NCI-H1092 treated with DMSO at 0.1 percent for 48 hours (cell line): ENCODE measurements at regions not wholly inside any gene's neighbourhood (a gene's known extent, or its start where the extent isn't known, plus 50 kb on each side); places are given as distances from the start of the nearest gene placed in this dataset.
"Not testable (repeated sequence)": the region's sequence is repeated elsewhere in the genome, so short reads cannot be mapped to it uniquely, and the experiment has no call there.

ENCODE experiments used
- DNase-seq: peaks from one replicate; lab custom pipeline; 2025; lab: John Stamatoyannopoulos, UW

- no peak for DNase-seq
Observed at GRCh38 chr2:123359636-123360035, 665.5 kb upstream of the CNTNAP5 start.

- no peak for DNase-seq
Observed at GRCh38 chr2:123362671-123363440, 662.2 kb upstream of the CNTNAP5 start.

- DNase-seq = no peak
Observed at GRCh38 chr2:123363826-123364225, 661.3 kb upstream of the CNTNAP5 start.

- no peak for DNase-seq
Observed at GRCh38 chr2:123364243-123364896, 660.7 kb upstream of the CNTNAP5 start.

- no peak for DNase-seq
Observed at GRCh38 chr2:123366239-123366837, 658.7 kb upstream of the CNTNAP5 start.

- DNase-seq = no peak
Observed at GRCh38 chr2:123370186-123370585, 654.9 kb upstream of the CNTNAP5 start.

GRCh38 chr2:123371535-123371934, 653.6 kb upstream of the CNTNAP5 start:
- DNase-seq = no peak

- DNase-seq = no peak
Observed at GRCh38 chr2:123380370-123380935, 644.6 kb upstream of the CNTNAP5 start.

GRCh38 chr2:123415678-123416077, 609.4 kb upstream of the CNTNAP5 start:
- no peak for DNase-seq

GRCh38 chr2:123419976-123420375, 605.1 kb upstream of the CNTNAP5 start:
- DNase-seq = no peak

GRCh38 chr2:123434546-123435395, 590.3 kb upstream of the CNTNAP5 start:
- no peak for DNase-seq

- no peak for DNase-seq
Observed at GRCh38 chr2:123438251-123438650, 586.8 kb upstream of the CNTNAP5 start.

- DNase-seq = no peak
Observed at GRCh38 chr2:123438675-123439074, 586.4 kb upstream of the CNTNAP5 start.

- DNase-seq = no peak
Observed at GRCh38 chr2:123448801-123449200, 576.3 kb upstream of the CNTNAP5 start.

GRCh38 chr2:123451542-123451941, 573.5 kb upstream of the CNTNAP5 start:
- no peak for DNase-seq

GRCh38 chr2:123453046-123453700, 571.9 kb upstream of the CNTNAP5 start:
- no peak for DNase-seq

- DNase-seq = no peak
Observed at GRCh38 chr2:123453772-123454171, 571.3 kb upstream of the CNTNAP5 start.

- not testable (repeated sequence) for DNase-seq
Observed at GRCh38 chr2:123455234-123455633, 569.9 kb upstream of the CNTNAP5 start.

- no peak for DNase-seq
Observed at GRCh38 chr2:123456416-123456815, 568.7 kb upstream of the CNTNAP5 start.

- no peak for DNase-seq
Observed at GRCh38 chr2:123463886-123464285, 561.2 kb upstream of the CNTNAP5 start.

GRCh38 chr2:123468071-123468470, 557.0 kb upstream of the CNTNAP5 start:
- no peak for DNase-seq
